Liver (tissue), 8 donors: ENCODE measurements at regions not wholly inside any gene's neighbourhood (a gene's known extent, or its start where the extent isn't known, plus 50 kb on each side); places are given as distances from the start of the nearest gene placed in this dataset.

Source experiments
- DNase-seq: peaks from one replicate; pipeline ENCODE4 v3.0.0-alpha.2; 2017; ENCODE audit warnings: low spot score
- H3K27ac ChIP-seq, 2 donors: one replicate each; pipeline ENCODE4 v1.7.0; 2013; ENCODE audit warnings: inconsistent platforms in 2 of 2, low read length in 2 of 2, control low read depth in 1 of 2, low read depth in 1 of 2, mild to moderate bottlenecking in 1 of 2
- H3K27me3 ChIP-seq, 4 donors: one replicate each; pipeline versions ENCODE4 v1.6.1 to v1.7.0; 2013; ENCODE audit warnings: low read length in 3 of 4, inconsistent platforms in 1 of 4, mild to moderate bottlenecking in 1 of 4, moderate library complexity in 1 of 4; ENCODE audit not compliant: control insufficient read depth in 4 of 4, insufficient read depth in 4 of 4
- H3K36me3 ChIP-seq, 4 donors: one replicate each; pipeline versions ENCODE4 v1.6.1 to v1.7.0; 2013; ENCODE audit warnings: low read length in 3 of 4, mild to moderate bottlenecking in 3 of 4, low read depth in 1 of 4, moderate library complexity in 1 of 4; ENCODE audit not compliant: control insufficient read depth in 4 of 4, insufficient read depth in 3 of 4
- H3K4me1 ChIP-seq, 4 donors: one replicate each; pipeline versions ENCODE4 v1.6.1 to v1.7.0; 2013; ENCODE audit warnings: low read length in 3 of 4, mild to moderate bottlenecking in 3 of 4, moderate library complexity in 1 of 4; ENCODE audit not compliant: control insufficient read depth in 4 of 4, insufficient read depth in 4 of 4
- H3K4me3 ChIP-seq, 3 donors: one replicate each; pipeline versions ENCODE4 v1.6.1 to v1.7.0; 2013; ENCODE audit warnings: low read length in 3 of 3, control low read depth in 1 of 3, low read depth in 1 of 3, mild to moderate bottlenecking in 1 of 3
- H3K9ac ChIP-seq, 2 donors: one replicate each; pipeline ENCODE4 v1.7.0; 2013; ENCODE audit warnings: low read length in 2 of 2, mild to moderate bottlenecking in 2 of 2, moderate library complexity in 2 of 2, control low read depth in 1 of 2, low read depth in 1 of 2
- H3K9me3 ChIP-seq, 4 donors: one replicate each; pipeline versions ENCODE4 v1.6.1 to v1.7.0; 2013; ENCODE audit warnings: low read length in 3 of 4; ENCODE audit not compliant: control insufficient read depth in 4 of 4
- EGR1 ChIP-seq, 2 donors: IDR thresholded peaks; 2 replicates each; pipeline ENCODE4 v1.6.1; 2016 to 2018; ENCODE audit warnings: antibody characterized with exemption in 2 of 2, low read depth in 2 of 2
- FOXA1 ChIP-seq: IDR thresholded peaks from 2 replicates; pipeline ENCODE4 v1.6.1; 2016; ENCODE audit warnings: antibody characterized with exemption
- FOXA2 ChIP-seq: IDR thresholded peaks from 2 replicates; pipeline ENCODE4 v1.6.1; 2016; ENCODE audit warnings: antibody characterized with exemption
- GABPA ChIP-seq, 2 donors: IDR thresholded peaks in 1 of 2; conservative IDR thresholded peaks in 1 of 2; 2 replicates each; pipeline ENCODE4 v1.6.1; 2016; ENCODE audit warnings: antibody characterized with exemption in 2 of 2, mild to moderate bottlenecking in 1 of 2, moderate library complexity in 1 of 2
- HNF4A ChIP-seq, 2 donors: conservative IDR thresholded peaks; 2 replicates each; pipeline ENCODE4 v1.6.1; 2016; ENCODE audit warnings: antibody characterized with exemption in 2 of 2, mild to moderate bottlenecking in 2 of 2
- HNF4G ChIP-seq: IDR thresholded peaks from 2 replicates; pipeline ENCODE4 v1.6.1; 2016; ENCODE audit warnings: antibody characterized with exemption
- JUND ChIP-seq, 2 donors: IDR thresholded peaks; 2 replicates each; pipeline ENCODE4 v1.6.1; 2016; ENCODE audit warnings: antibody characterized with exemption in 2 of 2
- NR2F2 ChIP-seq: IDR thresholded peaks from 2 replicates; pipeline ENCODE4 v1.6.1; 2016; ENCODE audit warnings: antibody characterized with exemption
- RXRA ChIP-seq, 2 donors: IDR thresholded peaks; 2 replicates each; pipeline ENCODE4 v1.6.1; 2017 to 2018; ENCODE audit warnings: antibody characterized with exemption in 2 of 2, mild to moderate bottlenecking in 1 of 2
- TAF1 ChIP-seq: conservative IDR thresholded peaks from 2 replicates; pipeline ENCODE4 v1.6.1; 2016; ENCODE audit warnings: antibody characterized with exemption, mild to moderate bottlenecking
- YY1 ChIP-seq: IDR thresholded peaks from 2 replicates; pipeline ENCODE4 v1.6.1; 2016; ENCODE audit warnings: antibody characterized with exemption, mild to moderate bottlenecking
- WGBS: extraction: QIAGEN DNeasy Blood & Tissue Kit; methylation state at CpG from one replicate; pipeline ENCODE4 v1.1.7; 2013; 5-methylcytosine and 5-hydroxymethylcytosine counted together
- TF ChIP-seq, protein P1 (sequence below): IDR thresholded peaks from 2 replicates; pipeline ENCODE4 v1.6.1; 2016; ENCODE audit warnings: antibody characterized with exemption
- TF ChIP-seq, protein P2 (sequence below): IDR thresholded peaks from 2 replicates; pipeline ENCODE4 v1.6.1; 2016; ENCODE audit warnings: antibody characterized with exemption
- TF ChIP-seq, protein P3 (sequence below): fragments of 150-350 bp; IDR thresholded peaks from 2 replicates; pipeline ENCODE4 v1.5.1; 2017; ENCODE audit warnings: improper control_type of control experiment, low read depth, low read length; ENCODE audit not compliant: missing input control
- TF ChIP-seq, protein P4 (sequence below): IDR thresholded peaks from 2 replicates; pipeline ENCODE4 v1.6.1; 2016; ENCODE audit warnings: antibody characterized with exemption
- TF ChIP-seq, protein P5 (sequence below): IDR thresholded peaks from 2 replicates; pipeline ENCODE4 v1.6.1; 2016; ENCODE audit warnings: antibody characterized with exemption, mild to moderate bottlenecking
- donor health status: healthy.
- donor health status: healthy.
- donor health status: healthy.
- donor health status: healthy.
- donor health status: healthy.

DNA sequence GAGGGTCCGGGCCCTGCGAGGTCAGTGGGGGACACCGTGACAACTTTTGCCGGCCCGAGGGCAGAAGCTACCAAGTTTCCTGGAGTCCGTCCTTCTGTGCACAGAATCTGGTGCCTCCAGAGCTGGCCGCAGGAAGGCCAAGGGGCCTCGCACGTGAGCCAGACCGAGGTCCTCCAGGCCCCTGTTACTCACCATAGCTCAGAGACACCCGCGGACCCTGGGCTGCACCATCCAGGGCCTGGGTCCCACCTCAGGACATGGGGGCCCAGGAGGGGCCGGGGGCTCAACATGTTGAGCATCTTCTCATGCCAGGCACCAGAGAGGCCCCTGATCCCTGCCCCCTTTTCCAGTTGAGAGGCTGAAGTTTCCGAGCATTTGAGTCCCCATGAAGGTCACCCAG lies 87.9 kb downstream of the HMX1 start:
- Histone ChIP-seq H3K9me3 (no peaks in the 10 kb centered on the region), H3K4me3 (no peak overlapping the region), H3K4me1 (no peaks in the 10 kb centered on the region), H3K36me3 (no peaks in the 10 kb centered on the region), H3K27ac (no peak overlapping the region), H3K27me3 (no peaks in the 10 kb centered on the region), H3K9ac (no peak overlapping the region)
- DNase-seq, result no peak
- TF ChIP-seq JUND (IDR thresholded peaks at IDR 0.05) (no peak), GABPA (IDR thresholded peaks at IDR 0.05 in 1 of 2, conservative IDR thresholded peaks at IDR 0.05 in 1 of 2) (no peak), RXRA (IDR thresholded peaks at IDR 0.05) (no peak), FOXA2 (no peak), HNF4G (no peak)
- TF ChIP-seq, protein P1, sequence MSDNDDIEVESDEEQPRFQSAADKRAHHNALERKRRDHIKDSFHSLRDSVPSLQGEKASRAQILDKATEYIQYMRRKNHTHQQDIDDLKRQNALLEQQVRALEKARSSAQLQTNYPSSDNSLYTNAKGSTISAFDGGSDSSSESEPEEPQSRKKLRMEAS, result no peak
- TF ChIP-seq, protein P2, sequence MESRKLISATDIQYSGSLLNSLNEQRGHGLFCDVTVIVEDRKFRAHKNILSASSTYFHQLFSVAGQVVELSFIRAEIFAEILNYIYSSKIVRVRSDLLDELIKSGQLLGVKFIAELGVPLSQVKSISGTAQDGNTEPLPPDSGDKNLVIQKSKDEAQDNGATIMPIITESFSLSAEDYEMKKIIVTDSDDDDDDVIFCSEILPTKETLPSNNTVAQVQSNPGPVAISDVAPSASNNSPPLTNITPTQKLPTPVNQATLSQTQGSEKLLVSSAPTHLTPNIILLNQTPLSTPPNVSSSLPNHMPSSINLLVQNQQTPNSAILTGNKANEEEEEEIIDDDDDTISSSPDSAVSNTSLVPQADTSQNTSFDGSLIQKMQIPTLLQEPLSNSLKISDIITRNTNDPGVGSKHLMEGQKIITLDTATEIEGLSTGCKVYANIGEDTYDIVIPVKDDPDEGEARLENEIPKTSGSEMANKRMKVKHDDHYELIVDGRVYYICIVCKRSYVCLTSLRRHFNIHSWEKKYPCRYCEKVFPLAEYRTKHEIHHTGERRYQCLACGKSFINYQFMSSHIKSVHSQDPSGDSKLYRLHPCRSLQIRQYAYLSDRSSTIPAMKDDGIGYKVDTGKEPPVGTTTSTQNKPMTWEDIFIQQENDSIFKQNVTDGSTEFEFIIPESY, result no peak
- TF ChIP-seq, protein P3, sequence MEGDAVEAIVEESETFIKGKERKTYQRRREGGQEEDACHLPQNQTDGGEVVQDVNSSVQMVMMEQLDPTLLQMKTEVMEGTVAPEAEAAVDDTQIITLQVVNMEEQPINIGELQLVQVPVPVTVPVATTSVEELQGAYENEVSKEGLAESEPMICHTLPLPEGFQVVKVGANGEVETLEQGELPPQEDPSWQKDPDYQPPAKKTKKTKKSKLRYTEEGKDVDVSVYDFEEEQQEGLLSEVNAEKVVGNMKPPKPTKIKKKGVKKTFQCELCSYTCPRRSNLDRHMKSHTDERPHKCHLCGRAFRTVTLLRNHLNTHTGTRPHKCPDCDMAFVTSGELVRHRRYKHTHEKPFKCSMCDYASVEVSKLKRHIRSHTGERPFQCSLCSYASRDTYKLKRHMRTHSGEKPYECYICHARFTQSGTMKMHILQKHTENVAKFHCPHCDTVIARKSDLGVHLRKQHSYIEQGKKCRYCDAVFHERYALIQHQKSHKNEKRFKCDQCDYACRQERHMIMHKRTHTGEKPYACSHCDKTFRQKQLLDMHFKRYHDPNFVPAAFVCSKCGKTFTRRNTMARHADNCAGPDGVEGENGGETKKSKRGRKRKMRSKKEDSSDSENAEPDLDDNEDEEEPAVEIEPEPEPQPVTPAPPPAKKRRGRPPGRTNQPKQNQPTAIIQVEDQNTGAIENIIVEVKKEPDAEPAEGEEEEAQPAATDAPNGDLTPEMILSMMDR, result no peak
- 77% methylated on average over 14 of the region's 14 CpGs for WGBS

DNA sequence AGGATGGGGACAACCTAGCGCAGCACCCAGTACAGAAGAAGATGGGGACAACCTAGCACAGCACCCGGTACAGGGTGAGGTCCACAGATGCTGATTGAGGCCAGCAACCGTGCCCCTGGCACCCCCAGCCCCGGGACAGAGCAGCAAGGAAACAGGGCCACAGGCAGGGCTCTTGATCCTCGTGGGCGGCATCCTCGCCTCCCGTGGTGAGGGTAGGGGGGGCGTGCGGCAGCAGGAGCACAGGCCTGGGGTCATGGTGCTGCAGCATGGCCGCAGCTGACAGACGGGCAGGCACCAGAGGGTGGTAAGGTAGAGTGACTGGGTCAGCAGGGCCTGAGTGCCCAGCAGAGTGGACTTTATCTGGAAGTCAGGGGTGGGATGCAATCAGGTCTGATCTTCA lies 89.5 kb downstream of the HMX1 start:
- Histone ChIP-seq H3K27me3 (no peaks in the 10 kb centered on the region), H3K36me3 (no peaks in the 10 kb centered on the region), H3K4me1 (no peaks in the 10 kb centered on the region), H3K9me3 (no peaks in the 10 kb centered on the region), H3K27ac (no peak overlapping the region), H3K9ac (no peak overlapping the region), H3K4me3 (no peak overlapping the region)
- WGBS, result 76% methylated on average over 12 of the region's 12 CpGs
- TF ChIP-seq TAF1 (no peak), FOXA2 (no peak), JUND (IDR thresholded peaks at IDR 0.05) (no peak), NR2F2 (no peak), YY1 (no peak), FOXA1 (no peak), HNF4A (conservative IDR thresholded peaks at IDR 0.05) (no peak), EGR1 (IDR thresholded peaks at IDR 0.05; ENCODE audit: low read depth in 2 of 2) (no peak), GABPA (IDR thresholded peaks at IDR 0.05 in 1 of 2, conservative IDR thresholded peaks at IDR 0.05 in 1 of 2) (no peak)
- TF ChIP-seq, protein P4, sequence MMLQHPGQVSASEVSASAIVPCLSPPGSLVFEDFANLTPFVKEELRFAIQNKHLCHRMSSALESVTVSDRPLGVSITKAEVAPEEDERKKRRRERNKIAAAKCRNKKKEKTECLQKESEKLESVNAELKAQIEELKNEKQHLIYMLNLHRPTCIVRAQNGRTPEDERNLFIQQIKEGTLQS, result no peak
- TF ChIP-seq, protein P1, result no peak
- TF ChIP-seq, protein P2, result no peak
- TF ChIP-seq, protein P5, sequence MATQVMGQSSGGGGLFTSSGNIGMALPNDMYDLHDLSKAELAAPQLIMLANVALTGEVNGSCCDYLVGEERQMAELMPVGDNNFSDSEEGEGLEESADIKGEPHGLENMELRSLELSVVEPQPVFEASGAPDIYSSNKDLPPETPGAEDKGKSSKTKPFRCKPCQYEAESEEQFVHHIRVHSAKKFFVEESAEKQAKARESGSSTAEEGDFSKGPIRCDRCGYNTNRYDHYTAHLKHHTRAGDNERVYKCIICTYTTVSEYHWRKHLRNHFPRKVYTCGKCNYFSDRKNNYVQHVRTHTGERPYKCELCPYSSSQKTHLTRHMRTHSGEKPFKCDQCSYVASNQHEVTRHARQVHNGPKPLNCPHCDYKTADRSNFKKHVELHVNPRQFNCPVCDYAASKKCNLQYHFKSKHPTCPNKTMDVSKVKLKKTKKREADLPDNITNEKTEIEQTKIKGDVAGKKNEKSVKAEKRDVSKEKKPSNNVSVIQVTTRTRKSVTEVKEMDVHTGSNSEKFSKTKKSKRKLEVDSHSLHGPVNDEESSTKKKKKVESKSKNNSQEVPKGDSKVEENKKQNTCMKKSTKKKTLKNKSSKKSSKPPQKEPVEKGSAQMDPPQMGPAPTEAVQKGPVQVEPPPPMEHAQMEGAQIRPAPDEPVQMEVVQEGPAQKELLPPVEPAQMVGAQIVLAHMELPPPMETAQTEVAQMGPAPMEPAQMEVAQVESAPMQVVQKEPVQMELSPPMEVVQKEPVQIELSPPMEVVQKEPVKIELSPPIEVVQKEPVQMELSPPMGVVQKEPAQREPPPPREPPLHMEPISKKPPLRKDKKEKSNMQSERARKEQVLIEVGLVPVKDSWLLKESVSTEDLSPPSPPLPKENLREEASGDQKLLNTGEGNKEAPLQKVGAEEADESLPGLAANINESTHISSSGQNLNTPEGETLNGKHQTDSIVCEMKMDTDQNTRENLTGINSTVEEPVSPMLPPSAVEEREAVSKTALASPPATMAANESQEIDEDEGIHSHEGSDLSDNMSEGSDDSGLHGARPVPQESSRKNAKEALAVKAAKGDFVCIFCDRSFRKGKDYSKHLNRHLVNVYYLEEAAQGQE, result no peak
- no peak for DNase-seq
